Breast epithelium (tissue), 3 donors: ENCODE measurements at regions not wholly inside any gene's neighbourhood (a gene's known extent, or its start where the extent isn't known, plus 50 kb on each side); places are given as distances from the start of the nearest gene placed in this dataset.

Experiments
- CTCF ChIP-seq, 3 donors: fragments of 450-650 bp; IDR thresholded peaks; one replicate each; pipeline ENCODE4 v1.5.1; 2016 to 2017; ENCODE audit warnings: antibody characterized with exemption in 3 of 3, mild to moderate bottlenecking in 3 of 3, moderate library complexity in 3 of 3
- POLR2AphosphoS5 ChIP-seq, 3 donors: sonication (generic); formaldehyde crosslinking; IDR thresholded peaks; one replicate each; pipeline ENCODE4 v1.6.1; 2017; ENCODE audit warnings: antibody characterized with exemption in 3 of 3

GRCh38 chr14:58725226-58725625 lies 87.5 kb downstream of the DACT1 start:
- TF ChIP-seq CTCF (IDR thresholded peaks at IDR 0.05), result no peak
- no peak for TF ChIP-seq POLR2AphosphoS5 (IDR thresholded peaks at IDR 0.05)
